Spinal cord (tissue), 9 donors: ENCODE measurements at regions not wholly inside any gene's neighbourhood (a gene's known extent, or its start where the extent isn't known, plus 50 kb on each side); places are given as distances from the start of the nearest gene placed in this dataset.
"Not testable (repeated sequence)": the region's sequence is repeated elsewhere in the genome, so short reads cannot be mapped to it uniquely, and the experiment has no call there.

Experiments
- DNase-seq, 6 donors: peaks; one replicate each; pipeline versions ENCODE4 v3.0.0 to v3.0.0-alpha.2; 2013 to 2015; ENCODE audit warnings: low spot score in 6 of 6, low read depth in 4 of 6
- H3K27ac ChIP-seq: one replicate; pipeline ENCODE4 v1.5.1; 2013; ENCODE audit warnings: low read depth, low read length, control low read depth
- H3K27me3 ChIP-seq: one replicate; pipeline ENCODE4 v1.6.1; 2013; ENCODE audit warnings: low read length; ENCODE audit not compliant: control insufficient read depth, insufficient read depth
- H3K36me3 ChIP-seq: one replicate; pipeline ENCODE4 v1.6.1; 2013; ENCODE audit warnings: low read length; ENCODE audit not compliant: control insufficient read depth, insufficient read depth
- H3K4me1 ChIP-seq: one replicate; pipeline ENCODE4 v1.6.1; 2013; ENCODE audit warnings: low read length; ENCODE audit not compliant: control insufficient read depth, insufficient read depth
- H3K4me3 ChIP-seq: one replicate; pipeline ENCODE4 v1.5.1; 2013; ENCODE audit warnings: low read depth, low read length, control low read depth
- H3K9me3 ChIP-seq: one replicate; pipeline ENCODE4 v1.6.1; 2013; ENCODE audit warnings: low read length; ENCODE audit not compliant: control insufficient read depth, insufficient read depth
- WGBS: methylation state at CpG from one replicate; pipeline ENCODE4 v1.1.5; 2013; ENCODE audit warnings: missing lambda C conversion rate; ENCODE audit not compliant: insufficient coverage; 5-methylcytosine and 5-hydroxymethylcytosine counted together
- donor health status: healthy.

GRCh38 chr5:152480677-152481076 lies 75.6 kb upstream of the NMUR2 start:
- WGBS: 93% methylated on average over 10 of the region's 12 CpGs
- H3K4me1 ChIP-seq: not testable (repeated sequence)

GRCh38 chr5:152487130-152487529 lies 82.1 kb upstream of the NMUR2 start:
- H3K4me3 ChIP-seq: no peak overlapping the region
- H3K36me3 ChIP-seq: no peaks in the 10 kb centered on the region
- H3K4me1 ChIP-seq: no peaks in the 10 kb centered on the region
- no peaks in the 10 kb centered on the region for H3K9me3 ChIP-seq
- H3K27me3 ChIP-seq: no peaks in the 10 kb centered on the region
- no peak for DNase-seq
- WGBS: 95% methylated on average over 3 of the region's 5 CpGs
- H3K27ac ChIP-seq: no peak overlapping the region

More at GRCh38 chr5:152480677-152481076, 75.6 kb upstream of the NMUR2 start:
- H3K36me3 ChIP-seq, H3K9me3 ChIP-seq, H3K4me3 ChIP-seq, DNase-seq, H3K27me3 ChIP-seq, H3K27ac ChIP-seq: not testable (repeated sequence)

- no peak for DNase-seq
- Histone ChIP-seq H3K27me3 (no peaks in the 10 kb centered on the region), H3K36me3 (no peaks in the 10 kb centered on the region), H3K27ac (no peak overlapping the region), H3K4me3 (no peak overlapping the region), H3K4me1 (no peaks in the 10 kb centered on the region), H3K9me3 (no peaks in the 10 kb centered on the region)
- 89% methylated on average over 2 of the region's 2 CpGs for WGBS
Observed at GRCh38 chr5:152488869-152489268, 83.8 kb upstream of the NMUR2 start.

- Histone ChIP-seq H3K27ac (no peak overlapping the region), H3K36me3 (no peaks in the 10 kb centered on the region), H3K4me3 (no peak overlapping the region), H3K9me3 (no peaks in the 10 kb centered on the region), H3K27me3 (no peaks in the 10 kb centered on the region), H3K4me1 (no peaks in the 10 kb centered on the region)
- peak in 1 of 6 donors; percentile 37 for DNase-seq
- WGBS: no CpG with 5 or more reads among the region's 4 CpGs
Observed at GRCh38 chr5:152499814-152500535, 94.9 kb upstream of the NMUR2 start.

- H3K36me3 ChIP-seq: no peaks in the 10 kb centered on the region
- no CpG with 5 or more reads among the region's 2 CpGs for WGBS
- no peak overlapping the region for H3K27ac ChIP-seq
Observed at GRCh38 chr5:152501294-152501693, 96.2 kb upstream of the NMUR2 start.

GRCh38 chr5:152503206-152503605 lies 98.1 kb upstream of the NMUR2 start:
- 100% methylated on average over 1 of the region's 3 CpGs for WGBS
- DNase-seq: no peak
- no peaks in the 10 kb centered on the region for H3K9me3 ChIP-seq
- H3K4me1 ChIP-seq: no peaks in the 10 kb centered on the region
- no peak overlapping the region for H3K27ac ChIP-seq
- H3K4me3 ChIP-seq: no peak overlapping the region
- no peaks in the 10 kb centered on the region for H3K36me3 ChIP-seq
- H3K27me3 ChIP-seq: no peaks in the 10 kb centered on the region

More at GRCh38 chr5:152501294-152501693, 96.2 kb upstream of the NMUR2 start:
- Histone ChIP-seq H3K9me3 (no peaks in the 10 kb centered on the region), H3K27me3 (no peaks in the 10 kb centered on the region), H3K4me1 (no peaks in the 10 kb centered on the region), H3K4me3 (no peak overlapping the region)
- DNase-seq: no peak

GRCh38 chr5:152505442-152506042 lies 100.5 kb upstream of the NMUR2 start:
- DNase-seq: peak; percentile 43 to 96 (median 66)
- Histone ChIP-seq H3K36me3 (no peaks in the 10 kb centered on the region), H3K27ac (no peak overlapping the region), H3K27me3 (no peaks in the 10 kb centered on the region), H3K9me3 (no peaks in the 10 kb centered on the region), H3K4me3 (no peak overlapping the region), H3K4me1 (no peaks in the 10 kb centered on the region)
- WGBS: 0% methylated on average over 2 of the region's 8 CpGs

GRCh38 chr5:152511120-152511519 lies 106.0 kb upstream of the NMUR2 start:
- Histone ChIP-seq H3K4me3 (no peak overlapping the region), H3K36me3 (no peaks in the 10 kb centered on the region), H3K27me3 (no peaks in the 10 kb centered on the region), H3K4me1 (no peaks in the 10 kb centered on the region), H3K27ac (no peak overlapping the region), H3K9me3 (no peaks in the 10 kb centered on the region)
- peak in 1 of 6 donors; percentile 51 for DNase-seq
- WGBS: 80% methylated on average over 4 of the region's 5 CpGs

GRCh38 chr5:152511531-152512132 lies 106.6 kb upstream of the NMUR2 start:
- Histone ChIP-seq H3K9me3 (no peaks in the 10 kb centered on the region), H3K27me3 (no peaks in the 10 kb centered on the region), H3K4me3 (no peak overlapping the region), H3K36me3 (no peaks in the 10 kb centered on the region), H3K4me1 (no peaks in the 10 kb centered on the region), H3K27ac (no peak overlapping the region)
- DNase-seq: no peak
- WGBS: 59% methylated on average over 3 of the region's 7 CpGs
